Choroid plexus epithelial cell (primary cell): ENCODE measurements at regions not wholly inside any gene's neighbourhood (a gene's known extent, or its start where the extent isn't known, plus 50 kb on each side); places are given as distances from the start of the nearest gene placed in this dataset.

Experiments used
- DNase-seq: peaks from one replicate; pipeline ENCODE4 v3.0.0-alpha.2; 2010; ENCODE audit warnings: low read depth
- H3K4me3 ChIP-seq: 2 replicates; pipeline ENCODE4 v1.5.1; 2011; ENCODE audit warnings: low read depth, mild to moderate bottlenecking, control low read depth, low read length, moderate library complexity
- TF ChIP-seq, protein P1 (sequence below): conservative IDR thresholded peaks from 2 replicates; pipeline ENCODE4 v1.5.1; 2011; ENCODE audit warnings: low read depth, mild to moderate bottlenecking, control low read depth, inconsistent platforms, low read length, moderate library complexity

DNA sequence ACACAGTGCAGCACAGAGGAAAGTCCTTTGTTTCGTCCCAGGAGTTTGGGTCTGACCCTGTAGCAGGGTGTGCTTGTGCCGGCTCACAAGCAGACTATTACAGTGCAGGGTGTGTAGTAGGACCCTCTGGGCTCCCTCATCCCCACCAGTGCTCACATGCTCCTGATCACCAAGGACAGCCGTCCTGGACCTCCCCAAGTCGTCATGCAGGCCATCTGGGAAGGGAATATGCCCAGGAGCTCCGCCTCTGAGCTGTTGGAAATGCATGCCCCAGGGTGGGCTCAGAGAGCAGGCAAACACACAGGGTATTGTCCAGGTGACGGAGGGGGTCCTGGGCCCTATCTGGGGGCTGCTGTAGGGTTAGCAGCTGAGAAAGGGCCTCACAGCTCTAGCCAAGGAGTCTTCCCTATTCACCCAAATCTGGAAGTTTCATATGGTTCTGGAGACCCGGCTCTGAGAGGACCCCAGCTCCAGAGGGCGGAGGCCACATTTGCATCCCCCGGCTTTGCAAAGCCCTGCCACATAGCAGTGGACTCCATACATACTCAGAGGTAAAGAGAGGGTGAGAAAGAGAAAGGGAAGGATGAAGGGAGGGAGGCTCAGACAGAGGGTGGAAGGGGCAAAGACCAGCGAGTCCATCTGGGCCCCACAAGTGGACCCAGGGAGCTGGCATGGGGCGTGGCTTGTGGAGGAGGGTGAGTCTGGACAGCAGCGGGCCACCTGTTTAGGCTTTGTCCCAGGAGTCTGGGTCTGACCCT, 53.5 kb upstream of the PPP2R5C start:
- H3K4me3 ChIP-seq = no peak overlapping the region
- TF ChIP-seq, protein P1, sequence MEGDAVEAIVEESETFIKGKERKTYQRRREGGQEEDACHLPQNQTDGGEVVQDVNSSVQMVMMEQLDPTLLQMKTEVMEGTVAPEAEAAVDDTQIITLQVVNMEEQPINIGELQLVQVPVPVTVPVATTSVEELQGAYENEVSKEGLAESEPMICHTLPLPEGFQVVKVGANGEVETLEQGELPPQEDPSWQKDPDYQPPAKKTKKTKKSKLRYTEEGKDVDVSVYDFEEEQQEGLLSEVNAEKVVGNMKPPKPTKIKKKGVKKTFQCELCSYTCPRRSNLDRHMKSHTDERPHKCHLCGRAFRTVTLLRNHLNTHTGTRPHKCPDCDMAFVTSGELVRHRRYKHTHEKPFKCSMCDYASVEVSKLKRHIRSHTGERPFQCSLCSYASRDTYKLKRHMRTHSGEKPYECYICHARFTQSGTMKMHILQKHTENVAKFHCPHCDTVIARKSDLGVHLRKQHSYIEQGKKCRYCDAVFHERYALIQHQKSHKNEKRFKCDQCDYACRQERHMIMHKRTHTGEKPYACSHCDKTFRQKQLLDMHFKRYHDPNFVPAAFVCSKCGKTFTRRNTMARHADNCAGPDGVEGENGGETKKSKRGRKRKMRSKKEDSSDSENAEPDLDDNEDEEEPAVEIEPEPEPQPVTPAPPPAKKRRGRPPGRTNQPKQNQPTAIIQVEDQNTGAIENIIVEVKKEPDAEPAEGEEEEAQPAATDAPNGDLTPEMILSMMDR = no peak
- DNase-seq = no peak

DNA sequence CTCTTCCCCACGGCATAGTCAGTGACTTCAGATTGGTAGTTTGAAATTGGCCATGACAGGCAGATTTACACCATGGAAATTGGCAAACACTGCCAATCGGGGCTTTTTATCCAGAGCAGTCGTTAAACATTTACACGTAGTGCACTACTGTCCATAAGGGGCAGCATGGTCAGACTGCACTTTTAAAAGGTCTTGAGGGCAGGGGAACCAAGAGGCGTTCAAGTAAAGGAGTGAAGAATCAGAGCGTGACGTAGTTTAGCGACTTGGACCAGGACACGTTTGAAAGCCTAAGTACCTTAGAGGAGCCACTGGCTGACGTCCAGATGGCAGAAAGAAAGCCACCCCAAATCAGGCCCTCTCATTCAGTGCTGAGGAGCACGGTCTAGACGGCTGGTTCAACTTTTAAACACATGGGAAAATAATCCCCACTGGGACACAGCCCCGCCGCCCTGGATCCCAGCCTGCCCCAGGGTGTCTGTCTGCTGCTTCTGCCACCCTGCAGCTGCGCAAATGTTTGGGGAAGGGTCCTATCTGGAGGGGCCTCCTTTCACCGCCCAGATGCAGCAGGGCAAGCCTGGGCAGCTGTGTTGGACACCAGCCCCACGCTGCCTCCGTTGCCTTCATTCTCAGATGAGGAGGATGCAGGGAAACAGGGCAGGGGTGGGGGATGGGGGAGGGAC, 52.5 kb upstream of the PPP2R5C start:
- TF ChIP-seq, protein P1 = no peak
- H3K4me3 ChIP-seq = no peak overlapping the region
- DNase-seq = no peak

DNA sequence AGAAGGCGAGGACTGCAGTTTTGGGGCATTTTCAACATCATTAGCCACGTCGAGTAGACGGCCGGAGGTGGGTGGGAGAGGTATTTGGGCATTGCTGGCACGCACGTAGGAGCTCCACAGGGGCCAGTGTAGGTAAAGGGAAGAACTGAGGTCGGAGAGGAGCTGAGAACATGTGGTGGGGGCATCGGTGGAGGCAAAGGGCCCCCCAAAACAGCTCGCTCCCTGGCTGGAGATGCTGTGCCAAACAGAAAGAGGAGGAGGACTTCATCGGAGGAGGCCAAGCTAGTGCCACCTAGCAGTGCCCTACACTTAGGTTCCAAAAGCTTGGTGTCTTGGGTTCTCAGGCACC, 52.0 kb upstream of the PPP2R5C start:
- TF ChIP-seq, protein P1 = no peak
- DNase-seq = no peak
- H3K4me3 ChIP-seq = no peak overlapping the region

DNA sequence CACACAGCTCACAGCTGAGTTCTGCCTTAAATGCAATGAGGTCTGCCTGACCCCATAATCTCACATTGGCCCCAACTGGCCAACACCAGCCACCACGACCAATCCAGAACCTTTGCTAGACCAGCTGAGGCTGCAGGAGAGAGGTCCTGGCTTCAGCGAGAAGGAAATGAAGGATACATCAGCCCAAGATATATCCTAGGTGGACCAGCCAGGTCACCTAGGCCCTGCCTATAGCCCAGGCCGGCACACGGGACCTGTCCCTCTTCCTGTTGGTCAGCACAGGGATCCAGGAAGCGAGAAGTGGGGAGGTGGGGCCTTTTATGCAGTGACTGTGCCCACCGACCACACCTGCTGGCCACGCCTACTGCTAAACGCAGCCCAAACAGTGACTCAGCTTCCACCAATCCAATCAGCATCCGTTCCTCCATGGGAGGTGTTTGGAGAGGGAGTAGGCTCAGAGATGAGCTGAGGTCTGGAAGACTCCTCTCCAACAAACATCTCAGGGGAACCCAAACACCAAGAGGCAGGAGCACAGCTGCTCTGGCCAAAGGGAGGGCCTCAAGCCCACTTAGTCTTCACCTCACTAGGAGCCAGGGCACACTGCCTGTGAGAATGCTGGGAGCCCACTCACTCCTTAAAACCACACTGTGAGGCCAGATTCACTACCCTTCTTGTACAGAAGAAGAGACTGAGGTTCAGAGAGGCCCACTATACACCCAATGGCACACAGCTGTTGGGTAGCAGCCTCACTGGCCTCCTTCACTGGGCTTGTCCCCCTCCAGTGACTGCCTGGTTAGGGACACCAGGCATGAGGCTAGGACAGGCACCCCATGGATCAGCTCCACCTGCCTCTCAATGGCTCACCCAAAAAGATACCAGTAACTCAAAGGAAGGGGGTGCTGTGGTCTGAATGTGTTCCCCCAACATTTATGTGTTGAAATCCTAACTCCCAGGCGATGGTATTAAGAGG, 51.3 kb upstream of the PPP2R5C start:
- no peak overlapping the region for H3K4me3 ChIP-seq
- TF ChIP-seq, protein P1 = no peak
- DNase-seq = no peak

DNA sequence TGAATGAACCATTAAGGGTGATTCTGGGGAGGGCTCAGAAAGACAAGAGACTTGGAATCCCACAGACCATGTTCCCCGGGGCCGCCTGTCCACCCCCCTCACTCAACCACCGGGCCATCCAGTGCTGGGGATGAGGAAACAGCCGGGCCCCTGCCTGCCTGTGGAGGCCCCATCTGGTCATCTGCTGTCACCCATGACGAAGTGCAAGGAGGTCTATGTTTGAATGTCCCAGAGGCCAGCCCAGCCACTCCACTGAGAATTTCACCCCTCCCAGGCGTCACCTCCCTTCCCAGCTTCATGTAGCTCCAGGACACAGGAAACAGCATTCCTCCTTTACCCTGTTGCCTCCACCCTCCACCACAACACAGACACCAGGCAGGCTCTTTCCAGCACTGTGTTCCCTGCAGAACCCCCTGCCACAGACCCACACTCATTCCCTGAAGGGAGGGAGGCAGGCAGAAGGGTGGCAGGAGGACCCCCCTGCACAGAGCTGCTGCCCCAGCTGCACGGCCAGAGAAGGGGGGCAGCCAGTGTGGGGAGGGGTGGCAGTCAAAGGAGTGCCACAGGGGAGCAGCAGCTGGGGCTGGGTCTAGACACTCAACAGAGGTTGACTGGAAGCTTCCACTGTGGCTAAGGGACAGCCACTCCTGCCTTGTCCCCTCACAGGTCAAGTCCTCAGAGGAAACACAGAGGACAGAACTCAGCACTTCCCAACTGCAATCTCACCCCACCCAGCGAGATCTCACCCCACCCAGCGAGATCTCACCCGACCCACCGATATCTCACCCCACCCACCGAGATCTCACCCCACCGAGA, 50.3 kb upstream of the PPP2R5C start:
- TF ChIP-seq, protein P1 = no peak
- H3K4me3 ChIP-seq = no peak overlapping the region
- no peak for DNase-seq
